ENCODE measurements at regions not wholly inside any gene's neighbourhood (a gene's known extent, or its start where the extent isn't known, plus 50 kb on each side); places are given as distances from the start of the nearest gene placed in this dataset.
"Not testable (repeated sequence)": the region's sequence is repeated elsewhere in the genome, so short reads cannot be mapped to it uniquely, and the experiment has no call there.

DNA sequence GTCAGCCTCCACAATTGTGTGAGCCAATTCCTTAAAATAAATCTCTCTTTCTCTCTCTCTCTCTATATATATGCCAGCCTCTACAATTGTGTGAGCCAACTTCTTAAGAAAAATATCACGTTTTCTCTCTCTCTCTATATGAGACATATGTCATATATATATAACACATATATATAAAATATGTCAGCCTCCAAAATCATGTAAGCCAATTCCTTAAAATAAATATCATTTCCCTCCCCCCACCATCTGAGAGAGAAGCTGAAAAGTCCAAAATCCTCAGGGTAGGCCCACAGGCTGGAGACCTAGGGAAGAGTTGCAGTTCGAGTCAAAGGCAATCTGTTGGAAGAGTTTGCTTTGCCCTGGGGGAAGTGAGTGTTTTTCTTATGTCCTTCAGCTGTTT is 158.1 kb upstream of the RPS23 start:
- no peak overlapping the region for H3K27ac Mint-ChIP-seq
- ChIA-PET POLR2A (no interaction called here), CTCF (no interaction called here)
- no peak for DNase-seq
- no peaks in the 10 kb centered on the region for H3K4me1 Mint-ChIP-seq (ENCODE audit: low read depth)
- intact Hi-C loops (cut with micrococcal nuclease) = no loop called here
- H3K27me3 Mint-ChIP-seq = peaks cover 5% of the 10 kb centered on the region
- peaks cover 2% of the 10 kb centered on the region for H3K9me3 Mint-ChIP-seq
- H3K4me3 Mint-ChIP-seq = no peak overlapping the region
- H3K36me3 Mint-ChIP-seq = peaks cover 2% of the 10 kb centered on the region

DNA sequence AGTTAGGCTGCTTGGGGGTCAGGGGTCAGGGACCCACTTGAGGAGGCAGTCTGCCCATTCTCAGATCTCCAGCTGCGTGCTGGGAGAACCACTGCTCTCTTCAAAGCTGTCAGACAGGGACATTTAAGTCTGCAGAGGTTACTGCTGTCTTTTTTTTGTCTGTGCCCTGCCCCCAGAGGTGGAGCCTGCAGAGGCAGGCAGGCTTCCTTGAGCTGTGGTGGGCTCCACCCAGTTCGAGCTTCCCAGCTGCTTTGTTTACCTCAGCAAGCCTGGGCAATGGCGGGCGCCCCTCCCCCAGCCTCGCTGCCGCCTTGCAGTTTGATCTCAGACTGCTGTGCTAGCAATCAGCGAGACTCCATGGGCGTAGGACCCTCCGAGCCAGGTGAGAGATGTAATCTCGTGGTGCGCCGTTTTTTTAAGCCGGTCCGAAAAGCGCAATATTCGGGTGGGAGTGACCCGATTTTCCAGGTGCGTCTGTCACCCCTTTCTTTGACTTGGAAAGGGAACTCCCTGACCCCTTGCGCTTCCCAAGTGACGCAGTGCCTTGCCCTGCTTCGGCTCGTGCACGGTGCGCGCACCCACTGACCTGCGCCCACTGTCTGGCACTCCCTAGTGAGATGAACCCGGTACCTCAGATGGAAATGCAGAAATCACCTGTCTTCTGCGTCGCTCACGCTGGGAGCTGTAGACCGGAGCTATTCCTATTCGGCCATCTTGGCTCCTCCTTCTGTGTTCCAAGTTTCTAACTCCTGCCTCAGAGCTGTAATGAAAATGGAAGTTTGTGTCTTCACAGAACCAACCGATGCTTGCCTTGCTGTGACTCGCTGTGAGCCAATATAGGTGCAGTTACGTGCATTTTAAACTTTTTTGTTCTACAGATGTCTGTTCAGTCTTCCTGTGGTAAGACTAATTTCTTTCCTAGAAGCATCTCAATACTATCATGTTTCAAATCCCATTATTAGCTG is 156.8 kb upstream of the RPS23 start:
- CTCF ChIA-PET; POLR2A ChIA-PET; H3K27ac Mint-ChIP-seq; H3K27me3 Mint-ChIP-seq; H3K9me3 Mint-ChIP-seq; DNase-seq; intact Hi-C loops (cut with micrococcal nuclease); H3K36me3 Mint-ChIP-seq; H3K4me3 Mint-ChIP-seq; H3K4me1 Mint-ChIP-seq (ENCODE audit: low read depth): not testable (repeated sequence)

DNA sequence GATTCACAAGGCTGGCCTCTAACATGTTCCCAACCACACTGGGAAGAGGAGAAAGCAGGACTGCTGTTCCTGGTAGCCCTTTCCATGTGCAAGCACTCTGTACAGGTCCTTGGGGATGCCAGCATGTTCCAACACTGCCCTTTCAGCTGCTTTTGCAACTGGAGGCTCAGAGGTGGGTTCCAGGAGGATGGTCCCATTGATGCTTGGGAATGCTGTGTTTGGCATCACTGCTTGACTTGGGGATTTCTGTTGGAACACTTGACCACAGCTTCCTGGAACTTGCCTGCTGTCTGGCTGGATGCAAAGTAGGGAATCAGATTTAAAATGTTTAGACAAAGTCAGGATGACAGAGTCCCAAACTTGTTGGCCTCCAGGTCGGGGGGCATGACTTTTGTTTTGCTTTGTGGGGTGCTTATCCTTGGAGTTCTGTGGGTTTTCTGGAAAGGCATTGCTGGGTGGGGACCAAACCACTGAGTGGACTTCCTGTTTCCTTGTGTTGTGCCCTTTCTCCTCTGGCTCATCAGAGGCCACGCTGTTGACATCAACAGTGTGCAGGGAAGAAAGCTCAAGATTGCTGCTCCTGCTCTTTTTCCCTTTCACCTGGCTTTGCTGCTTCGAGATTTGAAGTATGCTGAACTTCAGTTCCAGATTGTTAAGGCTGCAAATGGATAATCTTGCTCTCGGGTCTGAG is 148.5 kb upstream of the RPS23 start:
- no peaks in the 10 kb centered on the region for H3K9me3 Mint-ChIP-seq

DNA sequence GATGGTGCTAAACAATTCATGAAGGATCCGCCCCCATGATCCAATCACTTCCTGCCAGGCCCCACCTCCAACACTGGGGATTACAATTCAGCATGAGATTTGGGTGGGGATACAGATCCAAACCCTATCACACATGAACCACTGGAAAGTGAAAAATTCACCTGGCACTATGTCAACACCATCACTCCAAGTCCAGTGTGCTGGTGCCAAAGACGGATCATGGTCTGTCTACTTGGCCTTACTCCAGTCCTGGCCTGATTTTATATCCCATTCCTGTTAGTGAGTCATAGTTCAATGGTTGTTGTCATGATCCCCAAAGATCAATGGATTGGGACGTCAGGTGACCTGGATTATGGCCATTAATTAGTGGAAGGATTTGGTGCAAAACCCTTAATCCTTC is 147.4 kb upstream of the RPS23 start:
- POLR2A ChIA-PET = no interaction called here
- Mint-ChIP-seq H3K36me3 (no peaks in the 10 kb centered on the region), H3K9me3 (no peaks in the 10 kb centered on the region), H3K27me3 (no peaks in the 10 kb centered on the region), H3K4me1 (ENCODE audit: low read depth) (peaks cover 2% of the 10 kb centered on the region), H3K27ac (no peak overlapping the region), H3K4me3 (no peak overlapping the region)
- DNase-seq = no peak
- intact Hi-C loops (cut with micrococcal nuclease) = no loop called here
- CTCF ChIA-PET = no interaction called here

More for the DNA sequence above, 148.5 kb upstream of the RPS23 start:
- Mint-ChIP-seq H3K27me3 (no peaks in the 10 kb centered on the region), H3K4me3 (no peak overlapping the region), H3K4me1 (ENCODE audit: low read depth) (peaks cover 2% of the 10 kb centered on the region), H3K36me3 (no peaks in the 10 kb centered on the region), H3K27ac (no peak overlapping the region)
- no peak for DNase-seq
- intact Hi-C loops (cut with micrococcal nuclease) = no loop called here
- ChIA-PET CTCF (interaction anchor here (0.7 kb wide), 1 partner anchor 682 kb away, joined by 3 read pairs; no protein-coding TSS in a partner anchor), POLR2A (no interaction called here)

DNA sequence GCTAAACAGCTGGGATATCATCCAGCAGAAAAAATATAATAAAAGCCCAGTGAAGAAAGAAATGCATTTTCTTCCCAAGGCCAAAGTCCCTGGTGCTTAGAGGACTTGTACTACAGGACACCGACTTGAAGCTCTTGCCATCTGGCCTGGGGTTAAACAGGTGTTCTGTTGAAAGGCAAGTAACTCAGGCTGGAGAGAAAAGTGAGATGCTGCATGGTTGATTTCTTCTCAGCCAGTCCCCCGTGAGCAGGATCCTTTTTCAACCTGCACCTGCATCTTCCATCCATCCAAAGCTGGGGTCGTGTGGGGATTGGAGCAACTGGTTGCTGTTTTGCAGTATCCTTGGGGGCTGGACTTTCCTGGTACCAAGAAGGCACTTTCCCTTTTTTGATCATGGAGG is 146.1 kb upstream of the RPS23 start:
- ChIA-PET CTCF (interaction anchor here (0.8 kb wide), 1 partner anchor 15 kb away, joined by 3 read pairs; no protein-coding TSS in a partner anchor), POLR2A (no interaction called here)
- Mint-ChIP-seq H3K27ac (no peak overlapping the region), H3K4me3 (no peak overlapping the region), H3K36me3 (no peaks in the 10 kb centered on the region), H3K4me1 (ENCODE audit: low read depth) (peaks cover 2% of the 10 kb centered on the region), H3K27me3 (no peaks in the 10 kb centered on the region), H3K9me3 (no peaks in the 10 kb centered on the region)
- intact Hi-C loops (cut with micrococcal nuclease) = no loop called here
- DNase-seq = no peak

DNA sequence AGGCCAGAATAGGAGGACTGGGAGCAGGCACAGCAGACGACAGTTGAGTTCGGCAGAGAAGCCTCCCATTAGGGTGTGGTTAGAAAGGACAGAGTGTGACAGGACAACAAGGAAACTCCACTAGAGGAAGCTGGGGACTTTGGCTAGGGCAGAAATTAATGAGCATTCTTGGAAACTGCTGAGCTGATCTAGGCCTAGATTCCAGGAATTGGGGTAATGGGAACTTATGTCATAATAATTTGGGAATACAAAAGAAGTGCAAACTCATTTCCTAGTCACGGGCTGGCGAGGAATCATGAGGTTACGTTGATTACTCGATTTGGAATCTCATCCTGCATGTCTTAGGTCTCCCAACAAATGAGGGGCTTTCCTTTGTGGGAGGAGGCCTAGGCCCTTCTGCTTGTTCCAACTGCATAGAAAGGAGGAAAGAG is 144.6 kb upstream of the RPS23 start:
- no peaks in the 10 kb centered on the region for H3K27me3 Mint-ChIP-seq
- POLR2A ChIA-PET = no interaction called here
- intact Hi-C loops (cut with micrococcal nuclease) = no loop called here

DNA sequence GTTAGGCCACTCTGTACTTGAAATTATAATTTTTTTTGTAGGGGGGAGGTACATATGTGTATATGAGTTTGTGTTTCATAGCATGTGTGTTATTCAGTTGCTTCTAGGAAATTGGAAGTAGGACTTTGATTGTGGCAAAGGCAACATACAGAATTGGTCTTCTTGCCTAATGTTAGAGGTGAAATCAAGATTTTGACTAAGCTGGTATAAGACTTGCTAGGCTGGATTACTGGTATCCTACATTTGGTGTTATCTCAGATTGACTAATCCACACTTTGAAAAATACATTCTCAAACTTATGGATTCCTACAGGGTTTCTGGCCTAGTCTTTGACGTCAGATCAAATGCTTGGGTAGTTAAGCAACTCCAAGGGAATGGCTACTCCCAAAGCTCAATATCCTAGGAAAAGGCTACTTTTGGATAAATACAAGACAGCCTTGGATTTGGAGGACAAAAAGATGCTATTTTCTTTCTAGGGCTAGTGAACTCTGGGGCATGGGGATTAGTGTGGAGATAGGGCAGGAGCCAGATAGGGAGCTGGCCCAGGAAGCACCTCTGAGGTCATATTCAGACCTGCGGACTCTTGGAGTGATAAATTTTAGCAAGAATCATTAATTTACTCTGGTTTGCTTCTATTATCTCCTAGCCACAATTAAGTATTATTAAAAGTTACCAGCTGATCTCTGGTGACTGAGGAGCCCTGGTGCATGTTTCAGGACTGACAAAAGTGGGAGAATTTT is 144.0 kb upstream of the RPS23 start:
- intact Hi-C loops (cut with micrococcal nuclease) = no loop called here
- no peak overlapping the region for H3K27ac Mint-ChIP-seq
- ChIA-PET CTCF (interaction anchor here (0.7 to 1.1 kb wide), 3 partner anchors 40 to 70 kb away, joined by 3 to 4 read pairs (median 3); no protein-coding TSS in a partner anchor), POLR2A (no interaction called here)
- H3K36me3 Mint-ChIP-seq = no peaks in the 10 kb centered on the region
- no peak for DNase-seq
- peaks cover 2% of the 10 kb centered on the region for H3K4me1 Mint-ChIP-seq (ENCODE audit: low read depth)
- H3K9me3 Mint-ChIP-seq = no peaks in the 10 kb centered on the region
- no peak overlapping the region for H3K4me3 Mint-ChIP-seq
- H3K27me3 Mint-ChIP-seq = no peaks in the 10 kb centered on the region

More for the DNA sequence above, 144.6 kb upstream of the RPS23 start:
- CTCF ChIA-PET = no interaction called here
- Mint-ChIP-seq H3K9me3 (no peaks in the 10 kb centered on the region), H3K4me1 (ENCODE audit: low read depth) (peaks cover 2% of the 10 kb centered on the region), H3K27ac (no peak overlapping the region), H3K36me3 (no peaks in the 10 kb centered on the region), H3K4me3 (no peak overlapping the region)
- DNase-seq = no peak

DNA sequence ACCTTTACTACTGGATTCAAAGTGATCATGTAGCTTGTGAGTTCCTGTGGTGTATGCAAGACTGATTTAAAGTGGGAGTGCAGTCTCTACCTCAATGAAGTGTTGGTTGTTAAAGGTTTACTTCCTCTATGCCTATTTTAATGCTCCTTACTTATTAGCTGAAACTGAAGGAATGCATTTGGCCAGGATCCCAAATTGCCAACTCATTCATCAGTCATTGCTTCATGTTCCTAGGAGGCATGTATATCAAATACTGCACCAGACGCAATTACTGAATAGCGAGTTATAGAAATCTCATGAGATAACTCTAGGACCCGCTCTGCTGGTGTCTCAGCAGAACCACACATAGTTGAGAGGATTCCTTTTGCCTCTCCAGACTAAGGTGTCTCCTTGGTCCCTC is 143.0 kb upstream of the RPS23 start:
- Mint-ChIP-seq H3K36me3 (no peaks in the 10 kb centered on the region), H3K27me3 (no peaks in the 10 kb centered on the region), H3K27ac (no peak overlapping the region), H3K4me3 (no peak overlapping the region), H3K4me1 (ENCODE audit: low read depth) (peaks cover 2% of the 10 kb centered on the region), H3K9me3 (no peaks in the 10 kb centered on the region)
- CTCF ChIA-PET = interaction anchor here (0.7 to 1.1 kb wide), 2 partner anchors 38 to 69 kb away, joined by 3 read pairs; no protein-coding TSS in a partner anchor
- intact Hi-C loops (cut with micrococcal nuclease) = no loop called here
- no peak for DNase-seq
- POLR2A ChIA-PET = no interaction called here

DNA sequence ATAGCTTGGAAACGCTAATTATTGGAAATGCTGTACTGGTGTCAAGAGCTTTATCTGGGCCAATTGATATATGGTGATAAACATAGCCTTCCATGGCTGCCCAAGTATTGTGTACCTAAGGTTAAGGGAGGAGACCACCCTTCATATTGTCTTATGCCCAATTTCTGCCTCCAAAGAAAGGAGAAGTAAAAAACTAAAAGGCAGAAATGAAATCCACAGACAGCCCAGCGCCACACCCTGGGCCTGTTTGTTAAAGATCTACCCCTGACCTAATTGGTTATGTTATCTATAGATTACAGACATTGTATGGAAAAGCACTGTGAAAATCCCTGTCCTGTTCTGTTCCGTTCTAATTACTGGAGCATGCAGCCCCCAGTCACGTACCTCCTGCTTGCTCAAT is 142.4 kb upstream of the RPS23 start:
- POLR2A ChIA-PET; H3K27me3 Mint-ChIP-seq; intact Hi-C loops (cut with micrococcal nuclease); H3K4me1 Mint-ChIP-seq (ENCODE audit: low read depth); H3K9me3 Mint-ChIP-seq; H3K4me3 Mint-ChIP-seq; DNase-seq; H3K36me3 Mint-ChIP-seq; H3K27ac Mint-ChIP-seq: not testable (repeated sequence)
- CTCF ChIA-PET = interaction anchor here (0.6 kb wide), 1 partner anchor 221 kb away, joined by 3 read pairs; no protein-coding TSS in a partner anchor

DNA sequence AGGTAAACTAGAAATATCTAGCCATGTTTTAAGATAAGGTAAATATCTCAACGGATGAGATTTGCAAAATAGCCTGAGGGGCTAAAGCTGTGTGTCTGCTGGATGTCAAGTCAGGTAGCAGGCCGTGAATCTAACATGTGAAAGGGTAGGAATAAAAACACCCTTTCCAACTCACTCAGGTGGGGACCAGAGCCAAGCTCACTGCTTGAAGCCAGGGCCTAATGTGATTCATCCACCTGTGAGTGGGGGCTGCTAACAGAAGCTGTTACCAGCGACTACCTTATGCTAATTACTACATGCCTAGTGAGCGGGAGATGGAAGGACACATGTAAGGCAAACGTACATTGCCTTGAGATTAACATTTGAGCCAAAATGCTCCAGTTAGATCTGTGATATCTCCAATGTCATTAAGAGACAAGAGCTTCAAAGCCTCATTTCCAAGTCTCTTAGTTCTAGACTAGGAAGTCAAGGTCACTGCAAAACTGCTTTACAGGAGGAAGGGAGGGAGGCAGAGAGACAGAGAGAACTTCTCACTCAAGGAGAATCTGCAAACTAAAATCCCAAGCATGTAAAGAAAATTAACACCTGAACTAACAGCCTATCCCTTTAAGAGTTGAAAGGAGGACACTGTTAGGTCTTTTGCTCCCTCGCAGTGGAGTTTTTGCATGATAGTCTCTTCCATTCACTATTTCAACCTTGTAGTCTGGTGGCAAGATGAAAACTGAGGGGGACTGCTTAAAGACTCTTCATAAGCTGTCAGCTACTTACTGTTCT is 141.6 kb upstream of the RPS23 start:
- intact Hi-C loops (cut with micrococcal nuclease) = no loop called here
- Mint-ChIP-seq H3K4me1 (ENCODE audit: low read depth) (peaks cover 2% of the 10 kb centered on the region), H3K27ac (no peak overlapping the region), H3K27me3 (no peaks in the 10 kb centered on the region), H3K4me3 (no peak overlapping the region), H3K36me3 (no peaks in the 10 kb centered on the region), H3K9me3 (no peaks in the 10 kb centered on the region)
- ChIA-PET CTCF (no interaction called here), POLR2A (no interaction called here)
- DNase-seq = no peak

DNA sequence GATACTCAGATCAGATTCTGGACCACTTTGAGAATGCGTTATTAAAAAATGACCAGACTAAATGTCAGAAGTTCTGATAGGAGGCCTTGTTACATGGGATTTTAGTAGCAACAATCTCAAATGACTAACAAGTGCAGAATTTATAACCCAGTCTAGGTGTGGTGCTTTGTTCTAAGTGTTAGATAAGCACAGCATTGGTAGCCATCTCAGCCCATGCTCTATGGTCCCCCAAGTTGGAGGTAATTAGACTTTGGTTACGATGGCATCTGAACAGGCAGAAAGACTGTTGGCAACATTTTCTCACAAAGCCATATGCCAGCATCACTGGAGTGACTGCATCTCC is 140.4 kb upstream of the RPS23 start:
- intact Hi-C loops (cut with micrococcal nuclease) = no loop called here
- CTCF ChIA-PET = no interaction called here
- Mint-ChIP-seq H3K4me1 (ENCODE audit: low read depth) (peaks cover 2% of the 10 kb centered on the region), H3K4me3 (no peak overlapping the region), H3K36me3 (no peaks in the 10 kb centered on the region), H3K27me3 (no peaks in the 10 kb centered on the region), H3K27ac (no peak overlapping the region), H3K9me3 (no peaks in the 10 kb centered on the region)
- POLR2A ChIA-PET = no interaction called here
- no peak for DNase-seq
